ENCODE measurements at regions not wholly inside any gene's neighbourhood (a gene's known extent, or its start where the extent isn't known, plus 50 kb on each side); places are given as distances from the start of the nearest gene placed in this dataset.

GRCh38 chr12:115407036-115407435, 723.1 kb upstream of the TBX3 start:
- ChIA-PET POLR2A (ENCODE audit: partially characterized antibody) (no interaction called here), CTCF (ENCODE audit: partially characterized antibody) (no interaction called here)
- Histone ChIP-seq H2BK15ac (ENCODE audit: low read length) (no peak overlapping the region), H3K23me2 (ENCODE audit: low read depth, low read length) (no peaks in the 10 kb centered on the region), H2BK20ac (ENCODE audit: low read length) (no peak overlapping the region), H3K4me3 (ENCODE audit: extremely low read depth in 1 of 4, insufficient read depth in 2 of 4, low read depth in 3 of 4, low read length in 4 of 4) (no peak overlapping the region), H3K79me2 (ENCODE audit: control insufficient read depth in 1 of 2, insufficient read depth in 2 of 2, low read length in 2 of 2) (no peaks in the 10 kb centered on the region), H4K20me1 (replicated peaks in 1 of 2; ENCODE audit: control insufficient read depth in 1 of 2, insufficient read depth in 2 of 2, low read length in 2 of 2) (no peaks in the 10 kb centered on the region), H2BK12ac (ENCODE audit: low read depth, low read length) (no peak overlapping the region), H3K9me3 (ENCODE audit: insufficient read depth in 2 of 2, low read depth in 1 of 2, low read length in 1 of 2) (no peaks in the 10 kb centered on the region), H2AK5ac (ENCODE audit: low read depth, low read length) (no peak overlapping the region), H4K8ac (ENCODE audit: extremely low read depth, insufficient read depth, low read length) (no peak overlapping the region), H3K27me3 (replicated peaks in 1 of 4; ENCODE audit: control insufficient read depth in 3 of 4, extremely low read depth in 1 of 4, insufficient read depth in 3 of 4, low read length in 3 of 4) (no peaks in the 10 kb centered on the region), H3K4me1 (replicated peaks in 1 of 4; ENCODE audit: control insufficient read depth in 3 of 4, insufficient read depth in 4 of 4, low read length in 3 of 4) (peaks cover 0 to 10% (median 5%) of the 10 kb centered on the region in 4 experiments; a peak in 5 of 7 replicates), H2BK5ac (ENCODE audit: low read depth, low read length) (no peak overlapping the region), H4K91ac (replicated peaks; ENCODE audit: insufficient read length, low read length) (no peak overlapping the region), H3K4me2 (ENCODE audit: insufficient read depth in 1 of 2, low read depth in 2 of 2, low read length in 2 of 2) (no peak overlapping the region), H3K4ac (replicated peaks; ENCODE audit: insufficient read length, low read depth, low read length) (no peak overlapping the region), H3K18ac (ENCODE audit: extremely low read depth, low read length) (no peak overlapping the region), H3K14ac (ENCODE audit: insufficient read length) (no peak overlapping the region), H3K23ac (ENCODE audit: insufficient read length) (no peak overlapping the region), H3K27ac (ENCODE audit: low read depth, low read length) (no peak overlapping the region), H3K36me3 (ENCODE audit: control insufficient read depth in 2 of 4, insufficient read depth in 4 of 4, low read length in 3 of 4) (no peaks in the 10 kb centered on the region), H3K79me1 (ENCODE audit: low read depth, low read length) (no peaks in the 10 kb centered on the region), H3K9ac (replicated peaks in 1 of 4; ENCODE audit: extremely low read depth in 1 of 4, low read depth in 3 of 4, low read length in 3 of 4) (no peak overlapping the region), H2BK120ac (replicated peaks; ENCODE audit: low read depth, low read length) (no peak overlapping the region), H2AFZ (ENCODE audit: low read length) (no peak overlapping the region), H4K5ac (ENCODE audit: insufficient read length, low read depth, low read length) (no peak overlapping the region), H3K56ac (replicated peaks; ENCODE audit: insufficient read length, low read depth, low read length) (no peak overlapping the region)
- DNase-seq (ENCODE audit: low read depth in 1 of 2, low spot score in 2 of 2) (no peak), FAIRE-seq (no peak)
- WGBS, 2 experiments (ENCODE audit: extremely low coverage in 1 of 2, insufficient coverage in 1 of 2, insufficient read length in 1 of 2, insufficient replicate concordance in 2 of 2, low coverage in 1 of 2, low lambda C conversion rate in 2 of 2, missing lambda C conversion rate in 1 of 2) = 84% methylated on average over 6 of the region's 6 CpGs; no CpG with 5 or more reads in 1 of the 2 experiments
- TF ChIP-seq MAX (IDR thresholded peaks at IDR 0.05) = no peak
- no peak for TF ChIP-seq ASH2L (IDR thresholded peaks at IDR 0.05; ENCODE audit: low read length)
- no peak for TF ChIP-seq YY1 (IDR thresholded peaks at IDR 0.05; ENCODE audit: low read depth, low read length)
- no peak for TF ChIP-seq SP2 (IDR thresholded peaks at IDR 0.05; ENCODE audit: low read length)
- TF ChIP-seq KDM1A (IDR thresholded peaks at IDR 0.05; ENCODE audit: borderline replicate concordance, low read length) = no peak
- TF ChIP-seq SIX5 (IDR thresholded peaks at IDR 0.05; ENCODE audit: low read depth, low read length) = no peak
- no peak for TF ChIP-seq E2F6 (IDR thresholded peaks at IDR 0.05)
- TF ChIP-seq NRF1 (IDR thresholded peaks at IDR 0.05; ENCODE audit: low read depth, low read length) = no peak
- TF ChIP-seq CHD1 (IDR thresholded peaks at IDR 0.05; ENCODE audit: low read depth, low read length) = no peak
- TF ChIP-seq POU5F1 (IDR thresholded peaks at IDR 0.05; ENCODE audit: low read depth, low read length) = no peak
- TF ChIP-seq BCL11A (IDR thresholded peaks at IDR 0.05; ENCODE audit: low read depth in 2 of 2, low read length in 2 of 2) = no peak
- no peak for TF ChIP-seq EZH2 (IDR thresholded peaks at IDR 0.05; ENCODE audit: low read depth, low read length, severe bottlenecking)

Measured in H1 (cell line).